ENCODE measurements at regions not wholly inside any gene's neighbourhood (a gene's known extent, or its start where the extent isn't known, plus 50 kb on each side); places are given as distances from the start of the nearest gene placed in this dataset.

DNA sequence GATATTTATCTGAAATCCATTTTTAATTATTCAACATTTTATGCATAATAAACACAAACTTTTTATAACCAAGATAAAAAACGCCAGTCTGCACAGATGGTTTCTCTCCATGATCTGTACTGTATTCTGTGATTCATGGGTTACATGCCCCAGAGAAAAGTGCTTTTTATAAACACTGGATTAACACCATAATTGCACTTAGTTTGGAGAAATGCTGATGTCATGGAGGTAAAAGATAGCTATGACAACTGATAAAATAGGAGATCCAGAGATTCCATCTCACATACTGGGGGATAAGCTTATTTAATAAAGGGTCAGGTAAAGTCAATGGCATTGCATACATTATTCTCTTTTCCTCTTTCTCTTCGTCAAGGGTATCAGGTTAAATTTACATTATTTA lies 1460.4 kb upstream of the ALCAM start:
- peak in 1 of 5 donors; percentile 5 for DNase-seq
- no peaks in the 10 kb centered on the region for H3K4me1 ChIP-seq (ENCODE audit: control insufficient read depth in 2 of 3, insufficient read depth in 2 of 3, low read depth in 1 of 3, low read length in 3 of 3)
- no peaks in the 10 kb centered on the region for H3K27me3 ChIP-seq (ENCODE audit: control insufficient read depth, insufficient read depth, low read length)
- no peaks in the 10 kb centered on the region for H3K36me3 ChIP-seq (ENCODE audit: control insufficient read depth in 2 of 3, insufficient read depth in 3 of 3, low read length in 3 of 3)
- intact Hi-C loops (cut with DNase I) = no loop called here
- TF ChIP-seq CTCF (IDR thresholded peaks at IDR 0.05; ENCODE audit: borderline replicate concordance, extremely low read depth, insufficient read depth) = no peak
- no peaks in the 10 kb centered on the region for H3K9me3 ChIP-seq (ENCODE audit: control insufficient read depth in 2 of 3, insufficient read depth in 1 of 3, low read length in 3 of 3)
- no peak overlapping the region for H3K27ac ChIP-seq (ENCODE audit: low read depth in 2 of 2, low read length in 2 of 2)
- no peak overlapping the region for H3K9ac ChIP-seq (ENCODE audit: low read length in 3 of 3)
- no peak for FAIRE-seq
- no peak overlapping the region for H3K4me3 ChIP-seq (ENCODE audit: low read length in 3 of 3)

- H3K4me3 ChIP-seq (ENCODE audit: low read length in 3 of 3) = no peak overlapping the region
- H3K9ac ChIP-seq (ENCODE audit: low read length in 3 of 3) = no peak overlapping the region
- no peaks in the 10 kb centered on the region for H3K9me3 ChIP-seq (ENCODE audit: control insufficient read depth in 2 of 3, insufficient read depth in 1 of 3, low read length in 3 of 3)
- no peak for TF ChIP-seq CTCF (IDR thresholded peaks at IDR 0.05; ENCODE audit: borderline replicate concordance, extremely low read depth, insufficient read depth)
- DNase-seq (no peak), FAIRE-seq (no peak)
- intact Hi-C loops (cut with DNase I) = no loop called here
- H3K27ac ChIP-seq (ENCODE audit: low read depth in 2 of 2, low read length in 2 of 2) = no peak overlapping the region
- H3K27me3 ChIP-seq (ENCODE audit: control insufficient read depth, insufficient read depth, low read length) = no peaks in the 10 kb centered on the region
- H3K4me1 ChIP-seq (ENCODE audit: control insufficient read depth in 2 of 3, insufficient read depth in 2 of 3, low read depth in 1 of 3, low read length in 3 of 3) = no peaks in the 10 kb centered on the region
- no peaks in the 10 kb centered on the region for H3K36me3 ChIP-seq (ENCODE audit: control insufficient read depth in 2 of 3, insufficient read depth in 3 of 3, low read length in 3 of 3)
Observed at GRCh38 chr3:103906808-103907207, 1459.9 kb upstream of the ALCAM start.

DNA sequence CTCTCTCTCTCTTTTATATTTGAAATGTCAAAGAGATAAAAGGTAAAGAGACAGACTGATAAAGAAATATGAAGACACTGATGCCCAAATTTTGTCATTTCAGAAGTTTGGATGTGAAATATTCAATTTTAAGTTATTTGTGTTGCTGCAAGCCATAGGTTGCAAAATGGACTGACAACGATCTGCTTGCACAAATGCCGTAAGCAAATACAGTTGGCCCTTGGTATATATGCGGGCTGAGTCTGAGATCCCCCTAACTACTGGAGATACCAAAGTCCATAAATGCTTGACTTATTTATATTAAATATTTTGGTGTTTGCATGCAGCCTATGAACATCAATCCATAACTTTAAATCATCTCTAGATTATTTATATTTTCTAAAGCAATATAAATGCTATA lies 1459.1 kb upstream of the ALCAM start:
- Histone ChIP-seq H3K9ac (ENCODE audit: low read length in 3 of 3) (no peak overlapping the region), H3K4me1 (ENCODE audit: control insufficient read depth in 2 of 3, insufficient read depth in 2 of 3, low read depth in 1 of 3, low read length in 3 of 3) (no peaks in the 10 kb centered on the region), H3K9me3 (ENCODE audit: control insufficient read depth in 2 of 3, insufficient read depth in 1 of 3, low read length in 3 of 3) (no peaks in the 10 kb centered on the region), H3K27me3 (ENCODE audit: control insufficient read depth, insufficient read depth, low read length) (no peaks in the 10 kb centered on the region), H3K27ac (ENCODE audit: low read depth in 2 of 2, low read length in 2 of 2) (no peak overlapping the region), H3K4me3 (ENCODE audit: low read length in 3 of 3) (no peak overlapping the region), H3K36me3 (ENCODE audit: control insufficient read depth in 2 of 3, insufficient read depth in 3 of 3, low read length in 3 of 3) (no peaks in the 10 kb centered on the region)
- DNase-seq (no peak), FAIRE-seq (no peak)
- intact Hi-C loops (cut with DNase I) = no loop called here
- TF ChIP-seq CTCF (IDR thresholded peaks at IDR 0.05; ENCODE audit: borderline replicate concordance, extremely low read depth, insufficient read depth) = no peak

- no peak for FAIRE-seq
- H3K9me3 ChIP-seq (ENCODE audit: control insufficient read depth in 2 of 3, insufficient read depth in 1 of 3, low read length in 3 of 3) = no peaks in the 10 kb centered on the region
- H3K4me3 ChIP-seq (ENCODE audit: low read length in 3 of 3) = no peak overlapping the region
- no peak for DNase-seq
- H3K27me3 ChIP-seq (ENCODE audit: control insufficient read depth, insufficient read depth, low read length) = no peaks in the 10 kb centered on the region
- no peaks in the 10 kb centered on the region for H3K4me1 ChIP-seq (ENCODE audit: control insufficient read depth in 2 of 3, insufficient read depth in 2 of 3, low read depth in 1 of 3, low read length in 3 of 3)
- H3K27ac ChIP-seq (ENCODE audit: low read depth in 2 of 2, low read length in 2 of 2) = no peak overlapping the region
- H3K36me3 ChIP-seq (ENCODE audit: control insufficient read depth in 2 of 3, insufficient read depth in 3 of 3, low read length in 3 of 3) = no peaks in the 10 kb centered on the region
- TF ChIP-seq CTCF (IDR thresholded peaks at IDR 0.05; ENCODE audit: borderline replicate concordance, extremely low read depth, insufficient read depth) = no peak
- no peak overlapping the region for H3K9ac ChIP-seq (ENCODE audit: low read length in 3 of 3)
- intact Hi-C loops (cut with DNase I) = no loop called here
Observed at GRCh38 chr3:103909395-103909794, 1457.3 kb upstream of the ALCAM start.
